ENCODE measurements at regions not wholly inside any gene's neighbourhood (a gene's known extent, or its start where the extent isn't known, plus 50 kb on each side); places are given as distances from the start of the nearest gene placed in this dataset.
"Not testable (repeated sequence)": the region's sequence is repeated elsewhere in the genome, so short reads cannot be mapped to it uniquely, and the experiment has no call there.

DNA sequence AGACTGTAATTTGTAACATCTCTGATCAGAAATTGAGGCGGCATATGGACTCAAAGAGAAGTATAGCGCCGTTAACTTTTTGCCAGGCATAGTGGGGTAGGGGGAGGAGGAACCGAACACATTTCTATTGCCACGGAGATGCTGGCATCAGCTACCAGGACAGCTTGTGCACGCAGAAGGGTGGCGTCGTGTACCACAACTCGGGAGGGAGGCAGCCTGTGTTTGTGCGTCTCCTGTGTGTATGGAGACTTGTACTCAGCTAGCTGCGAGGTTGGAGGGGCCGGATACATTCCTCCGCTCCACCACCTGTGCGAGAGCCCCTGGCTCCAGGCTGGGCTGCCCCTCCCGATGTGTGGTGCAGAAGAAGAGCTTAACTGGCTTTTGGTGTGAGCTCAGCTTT is 634.8 kb downstream of the TYW1 start:
- no peak for DNase-seq

DNA sequence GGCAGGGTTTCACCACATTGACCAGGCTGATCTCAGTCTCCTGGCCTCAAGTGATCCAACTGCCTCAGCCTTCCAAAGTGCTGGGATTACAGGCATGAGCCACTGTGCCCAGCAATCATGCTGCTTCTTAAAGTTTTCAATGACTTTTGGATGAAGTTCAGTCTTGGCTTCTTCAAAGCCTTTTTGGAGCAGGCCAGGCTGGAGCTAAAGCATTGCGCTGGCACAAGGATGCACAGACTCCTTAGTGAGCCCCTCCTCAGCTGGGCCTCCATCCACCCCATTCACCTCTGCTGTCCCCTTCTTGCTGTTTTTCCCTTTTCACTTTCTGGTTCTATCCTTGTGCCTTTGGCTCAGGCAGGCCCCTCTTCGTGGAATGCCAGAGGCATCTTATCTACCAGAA is 638.6 kb downstream of the TYW1 start:
- no peak for DNase-seq

DNA sequence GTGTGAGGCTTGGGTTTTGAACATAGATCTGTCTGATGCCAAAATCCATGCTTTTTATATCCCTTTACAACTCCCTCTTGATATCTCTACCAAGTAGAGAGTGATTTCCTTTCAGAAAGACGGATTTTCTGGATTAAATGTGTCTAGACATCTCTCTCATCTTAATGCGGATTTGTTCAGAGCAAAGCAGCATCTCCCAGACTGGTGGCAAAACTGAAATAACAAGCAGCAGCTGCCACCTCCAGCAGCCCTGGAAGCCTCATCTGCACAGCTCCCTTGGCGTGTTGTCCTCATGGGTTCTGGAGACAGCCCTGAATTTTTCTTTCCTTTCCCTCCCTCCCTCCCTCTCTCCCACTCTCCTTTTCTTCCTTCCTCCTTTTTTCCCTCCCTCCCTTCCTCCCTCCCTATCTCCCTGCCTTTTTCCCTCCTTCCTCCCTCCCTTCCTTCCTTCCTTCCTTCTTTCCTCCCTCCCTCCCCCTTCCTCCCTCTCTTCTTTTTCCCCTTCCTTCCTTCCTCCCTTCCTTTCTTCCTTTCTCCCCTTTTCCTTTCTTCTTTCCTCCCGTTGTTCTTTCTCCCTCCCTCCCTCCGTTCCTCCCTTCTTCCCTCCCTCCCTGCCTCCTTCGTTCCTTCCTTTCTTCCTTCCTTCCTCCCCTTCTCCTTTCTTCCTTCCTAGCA is 639.9 kb downstream of the TYW1 start:
- DNase-seq, result no peak

DNA sequence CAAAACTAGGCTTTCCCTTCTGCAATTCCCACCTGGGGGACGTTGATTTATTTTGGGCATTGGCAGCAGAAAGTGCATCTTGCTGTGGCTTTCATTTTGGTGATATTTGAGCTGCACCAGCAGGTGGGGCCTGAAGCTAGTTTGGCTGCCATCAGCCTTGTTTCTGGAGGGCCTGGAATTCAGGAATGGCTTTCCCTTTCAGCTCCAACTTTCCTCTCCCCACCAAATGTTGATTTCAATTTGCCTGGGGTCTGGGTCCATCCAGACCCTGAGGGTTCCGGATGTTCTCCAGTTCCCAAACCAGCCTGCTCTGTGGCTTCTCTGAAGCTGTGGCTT is 640.4 kb downstream of the TYW1 start:
- DNase-seq, result no peak

DNA sequence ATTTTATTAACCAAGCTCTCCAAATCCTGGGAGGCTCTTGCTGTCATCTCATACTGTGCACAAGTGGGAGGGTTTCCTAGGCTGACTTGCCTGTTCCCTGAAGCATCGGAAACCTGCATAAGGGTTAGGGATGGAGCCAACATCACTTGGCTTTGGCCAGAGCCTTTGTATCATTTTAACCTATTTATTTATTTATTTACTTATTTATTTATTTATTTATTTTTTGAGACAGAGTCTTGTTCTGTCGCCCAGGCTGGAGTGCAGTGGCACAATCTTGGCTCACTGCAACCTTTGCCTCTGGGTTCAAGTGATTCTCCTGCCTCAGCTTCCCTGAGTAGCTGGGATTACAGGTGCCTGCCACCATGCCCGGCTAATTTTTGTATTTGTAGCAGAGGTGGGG is 645.9 kb downstream of the TYW1 start:
- DNase-seq, result not testable (repeated sequence)

DNA sequence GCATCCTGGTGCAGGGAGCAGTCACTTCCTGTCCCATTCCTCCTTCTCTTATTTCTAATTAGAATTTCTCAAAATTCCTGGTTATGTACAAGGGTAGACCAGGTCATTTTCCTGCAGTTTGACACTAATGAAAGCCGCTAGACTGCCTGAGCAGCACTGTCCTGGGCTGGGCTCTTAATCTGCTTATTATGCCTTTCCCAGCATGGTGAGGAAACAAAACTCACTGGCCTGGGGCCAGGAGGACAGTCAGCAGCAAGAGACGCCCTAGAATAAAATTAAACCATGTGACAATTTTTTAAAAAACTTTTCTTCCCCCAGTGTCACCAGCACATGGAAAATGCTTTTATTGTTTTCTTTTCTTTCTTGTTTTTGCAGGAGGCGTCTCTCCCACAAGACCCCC is 647.5 kb downstream of the TYW1 start:
- DNase-seq, result no peak

DNA sequence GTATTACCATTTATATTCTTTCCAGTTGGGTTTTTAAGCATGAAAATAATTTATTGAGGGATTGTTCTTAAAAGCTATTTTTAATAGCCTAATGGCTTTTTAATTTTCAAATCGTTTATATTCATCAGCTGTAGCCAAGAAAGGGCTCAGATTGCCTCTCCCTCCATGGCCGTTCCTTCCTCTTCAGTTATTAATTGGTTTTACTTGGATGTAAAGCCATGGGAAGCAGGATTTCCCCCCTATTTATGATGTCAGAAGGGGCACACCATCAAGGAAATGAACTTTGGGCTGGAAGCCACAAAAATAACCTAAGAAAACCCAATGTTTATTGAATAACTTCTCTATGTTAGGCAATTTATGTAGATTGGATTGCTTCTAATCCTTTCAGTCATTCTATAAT is 656.3 kb downstream of the TYW1 start:
- no peak for DNase-seq

DNA sequence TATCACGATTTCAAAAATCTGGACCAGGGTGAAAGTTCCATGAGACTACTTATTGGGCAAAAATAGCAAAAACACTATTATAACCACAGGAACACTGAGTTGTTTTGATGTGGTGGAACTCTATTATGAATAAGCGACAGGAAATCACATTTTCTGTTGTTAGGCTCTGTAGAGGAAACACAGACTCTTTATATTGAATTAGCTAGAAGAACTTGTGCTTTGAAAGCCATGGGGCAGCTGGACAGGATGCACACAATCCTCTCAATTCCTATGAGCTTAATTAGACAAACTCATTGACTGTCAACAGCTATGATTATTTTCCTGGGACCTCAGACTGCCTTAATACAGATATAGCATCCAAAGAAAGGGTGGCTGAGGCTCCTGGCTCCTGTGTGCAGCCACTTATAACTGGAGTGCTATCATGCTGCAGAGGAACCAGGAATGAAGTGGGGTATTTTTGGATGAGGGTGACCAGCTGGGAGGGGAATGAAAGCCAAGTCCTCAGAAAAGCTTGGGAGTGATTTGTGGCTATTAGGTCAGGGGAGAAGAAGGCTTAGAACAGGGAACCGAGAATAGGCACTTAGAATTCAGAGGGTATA is 657.3 kb downstream of the TYW1 start:
- no peak for DNase-seq

DNA sequence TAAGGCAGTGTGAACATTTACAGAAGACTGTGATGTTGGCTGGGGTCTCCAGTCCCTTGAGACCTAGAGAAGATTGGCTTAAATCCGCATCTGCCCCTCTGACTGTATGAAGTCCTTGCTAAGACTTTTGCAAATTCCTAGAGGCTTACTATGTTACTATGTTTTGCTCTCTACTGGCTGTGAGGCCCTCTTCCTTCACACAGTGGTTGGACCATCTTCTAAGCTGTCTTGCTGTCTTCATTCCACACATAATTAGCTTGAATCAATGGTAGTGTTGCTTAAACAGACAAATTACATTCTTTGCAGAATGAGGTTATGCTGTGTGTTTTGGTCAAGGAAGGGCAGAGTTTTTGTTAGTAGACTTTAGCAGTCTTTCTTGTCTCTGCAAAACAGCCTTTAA is 658.0 kb downstream of the TYW1 start:
- DNase-seq, result no peak

DNA sequence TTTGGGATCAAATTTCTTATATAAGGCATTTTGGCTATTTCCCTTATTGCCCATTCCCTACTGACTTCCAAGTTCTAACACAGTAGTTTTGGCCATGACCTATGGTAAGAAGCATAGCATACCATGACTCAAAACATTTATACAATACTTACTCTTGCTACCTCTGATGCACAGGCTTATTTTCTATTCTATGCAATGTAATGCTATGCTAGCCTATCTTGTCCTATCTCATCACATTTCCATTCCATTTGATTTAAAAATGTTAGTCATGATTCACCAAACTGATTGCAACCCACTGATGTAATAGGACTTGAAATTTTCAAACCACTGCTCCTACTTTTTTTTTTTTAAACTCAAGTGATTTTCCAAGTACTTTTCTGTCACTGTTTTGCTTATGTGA is 658.5 kb downstream of the TYW1 start:
- no peak for DNase-seq

DNA sequence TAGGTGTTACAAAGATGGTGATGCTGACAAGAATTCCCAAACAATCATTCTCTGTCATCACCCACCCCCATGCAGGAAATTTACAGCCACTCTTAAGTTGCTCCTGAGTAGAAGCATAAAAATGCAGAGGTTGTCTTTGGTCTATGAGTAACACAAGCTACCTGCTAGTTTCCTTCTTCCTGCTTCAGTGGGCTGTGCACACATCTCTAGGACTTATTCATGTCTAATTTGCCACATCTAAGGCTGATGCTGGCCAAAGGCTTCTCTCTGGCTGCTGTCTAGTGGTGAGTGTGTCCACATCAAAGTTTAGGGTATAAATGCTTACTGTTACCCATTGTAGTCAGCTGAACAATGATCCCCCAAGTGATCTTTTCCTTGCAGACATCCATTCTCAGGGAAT is 662.5 kb downstream of the TYW1 start:
- no peak for DNase-seq

DNA sequence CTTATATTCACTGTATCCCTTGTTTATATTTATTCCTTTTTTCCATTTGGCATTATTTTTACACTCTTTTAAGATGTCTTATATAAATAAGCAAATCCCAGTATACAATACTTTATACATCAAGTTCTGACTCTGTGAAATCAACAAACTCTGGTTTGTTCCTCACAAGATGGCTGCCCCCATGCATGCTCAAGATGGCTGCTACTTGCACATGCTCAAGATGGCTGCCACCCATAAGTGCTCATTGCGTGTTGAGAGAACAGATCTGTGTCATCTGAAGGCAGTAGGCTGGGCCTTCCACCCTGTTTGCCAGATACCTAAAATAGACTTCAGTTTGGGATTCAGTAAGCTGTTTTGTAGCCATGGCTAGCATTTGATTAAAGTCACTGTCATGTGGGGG is 666.2 kb downstream of the TYW1 start:
- no peak for DNase-seq

DNA sequence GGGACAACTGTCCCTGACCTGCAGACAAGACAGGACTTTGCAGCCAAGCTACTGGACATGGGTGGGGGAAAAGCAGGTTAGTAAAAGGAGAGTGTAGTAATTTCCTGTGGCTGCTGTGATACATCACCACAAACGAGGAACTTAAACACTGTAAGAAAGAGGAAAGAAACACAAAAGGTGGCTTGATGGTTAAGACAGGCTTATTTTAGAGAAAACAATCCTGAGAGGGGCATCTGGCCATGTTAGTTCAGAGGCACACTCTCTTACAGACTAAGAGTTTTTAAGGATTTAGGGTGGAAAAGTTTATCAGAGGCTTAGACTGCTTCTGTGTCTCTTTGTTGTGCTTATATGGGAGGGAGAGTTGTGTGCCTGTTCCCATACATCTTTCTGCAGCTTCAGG is 667.0 kb downstream of the TYW1 start:
- DNase-seq, result no peak

DNA sequence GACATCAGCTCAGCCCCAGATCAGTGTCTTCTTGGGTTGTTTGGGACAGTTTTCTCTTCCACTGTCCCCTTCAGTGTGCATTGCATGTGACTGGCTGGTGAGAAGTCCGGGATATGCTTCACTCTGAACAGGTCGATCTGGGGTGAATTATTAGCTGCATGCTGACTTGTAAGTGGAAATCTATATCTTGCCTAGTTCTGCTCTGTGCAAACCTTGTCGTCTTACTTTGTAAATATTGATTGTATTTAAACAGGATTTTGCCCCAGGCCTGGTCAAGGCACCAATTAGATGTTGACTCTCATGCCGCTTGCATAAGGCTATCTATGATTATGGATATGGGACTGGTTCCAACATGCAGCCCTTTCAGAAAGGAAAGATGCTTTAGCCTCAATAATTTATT is 669.7 kb downstream of the TYW1 start:
- not testable (repeated sequence) for DNase-seq

DNA sequence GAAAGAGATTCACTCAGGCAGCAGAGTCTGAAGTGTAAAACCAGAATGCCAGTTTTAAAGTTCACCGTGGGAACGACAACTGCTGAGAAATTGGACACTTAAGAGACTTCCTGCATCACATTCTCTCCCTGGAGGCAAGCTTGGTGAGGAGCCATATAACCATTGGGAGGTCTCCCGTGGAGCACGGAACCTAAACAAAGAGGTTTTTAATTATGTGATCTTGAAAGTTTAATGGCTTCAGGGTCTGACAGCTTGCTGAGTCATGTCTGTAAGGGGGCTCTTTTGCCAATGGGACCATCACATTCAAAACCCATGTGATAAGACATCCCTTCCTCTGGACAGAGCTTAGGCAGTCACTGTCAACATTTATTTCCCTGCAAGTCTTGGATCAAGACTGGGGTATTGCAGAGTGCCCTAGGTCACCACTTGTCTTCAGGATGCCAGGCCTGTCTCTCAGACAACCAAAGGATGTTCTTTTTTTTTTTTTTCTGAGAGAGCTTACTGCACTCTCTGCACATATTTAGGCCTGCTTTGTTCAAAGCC is 674.4 kb downstream of the TYW1 start:
- DNase-seq, result no peak

DNA sequence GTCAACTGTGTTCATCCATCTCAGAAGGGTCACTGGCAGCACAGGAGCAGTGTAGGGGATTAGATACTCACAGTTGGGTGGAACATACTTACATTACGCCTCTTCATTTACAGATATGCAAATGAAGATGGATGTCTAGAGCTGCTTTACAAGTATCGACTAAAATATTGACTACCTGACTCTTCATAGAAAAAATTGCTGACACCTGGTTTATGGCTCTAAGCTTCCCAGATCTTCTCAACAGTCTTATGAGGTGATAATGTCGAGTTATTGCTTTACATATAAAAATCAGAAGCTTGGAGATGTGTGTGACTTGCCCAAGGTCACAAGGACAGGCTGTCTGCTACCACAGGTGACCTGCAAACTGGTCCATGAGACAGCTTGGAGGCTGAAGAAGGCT is 677.2 kb downstream of the TYW1 start:
- DNase-seq, result no peak

DNA sequence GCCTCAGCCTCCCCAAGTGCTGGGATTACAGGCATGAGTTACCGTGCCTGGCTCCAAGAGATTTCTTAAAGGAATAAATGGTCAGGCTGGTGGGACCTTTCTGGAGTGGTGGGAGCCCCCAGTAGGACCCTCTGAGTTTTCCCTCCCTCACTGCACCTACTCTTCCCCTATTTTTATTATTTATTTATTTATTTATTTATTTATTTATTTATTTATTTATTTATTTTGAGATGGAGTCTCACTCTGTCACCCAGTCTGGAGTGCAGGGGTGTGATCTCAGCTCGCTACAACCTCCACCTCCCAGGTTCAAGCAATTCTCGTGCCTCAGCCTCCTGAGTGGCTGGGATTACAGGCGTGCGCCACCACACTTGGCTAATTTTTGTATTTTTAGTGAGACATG is 678.2 kb downstream of the TYW1 start:
- not testable (repeated sequence) for DNase-seq

DNA sequence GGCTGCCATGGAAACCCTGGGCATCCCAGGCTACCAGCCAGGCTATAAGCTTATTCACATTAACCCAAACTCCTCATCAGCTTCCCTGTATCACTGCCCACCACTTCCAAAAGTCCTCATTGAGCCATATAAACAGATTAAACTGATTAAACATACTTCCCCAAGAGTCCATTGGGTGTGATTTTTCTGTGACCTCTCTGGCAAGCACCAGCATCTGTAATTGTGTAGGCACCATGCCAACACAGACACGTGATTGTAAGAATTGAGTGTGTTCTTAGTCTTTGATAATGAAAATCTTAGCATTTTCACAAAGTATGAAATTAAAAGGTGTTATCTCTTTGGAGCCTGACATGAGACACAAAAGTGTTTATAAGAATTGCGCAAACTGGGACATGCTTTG is 679.3 kb downstream of the TYW1 start:
- DNase-seq, result no peak

DNA sequence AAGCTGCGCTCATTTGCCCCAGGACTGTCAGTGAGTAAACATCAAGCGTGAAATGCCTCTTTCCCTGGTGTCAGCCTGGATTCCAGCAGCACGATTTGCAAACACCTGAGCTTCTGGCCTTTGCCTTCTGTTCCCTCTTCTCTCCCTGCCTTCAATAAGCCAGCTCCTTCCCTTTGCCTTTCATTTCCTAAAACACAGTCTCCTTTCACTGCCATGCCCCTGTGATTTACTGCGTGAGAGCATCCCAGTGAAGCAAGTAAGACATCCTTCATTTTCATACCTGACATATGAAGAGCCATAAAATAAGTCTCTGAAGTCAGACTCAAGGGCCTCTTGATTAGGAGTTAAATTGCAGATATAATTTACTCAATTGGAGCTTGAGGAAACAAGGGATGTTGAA is 681.8 kb downstream of the TYW1 start:
- DNase-seq, result no peak

DNA sequence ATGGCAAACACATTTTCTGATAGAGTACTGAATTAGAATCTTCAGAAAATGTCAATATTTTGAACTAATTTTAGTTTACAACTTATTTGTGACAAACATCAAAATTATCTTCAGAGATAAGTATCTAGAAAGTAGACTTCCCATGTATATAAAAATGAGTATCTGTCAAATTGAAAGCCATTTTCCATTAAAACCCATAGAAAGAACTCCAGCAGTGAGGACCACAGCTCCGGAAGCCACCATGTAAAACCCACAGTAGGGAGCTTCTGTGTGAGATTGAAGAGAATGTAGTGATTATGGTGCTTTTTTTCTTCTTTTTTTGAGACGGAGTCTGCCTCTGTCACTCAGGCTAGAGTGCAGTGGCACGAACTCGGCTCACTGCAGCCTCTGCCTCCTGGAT is 687.0 kb downstream of the TYW1 start:
- no peak for DNase-seq

DNA sequence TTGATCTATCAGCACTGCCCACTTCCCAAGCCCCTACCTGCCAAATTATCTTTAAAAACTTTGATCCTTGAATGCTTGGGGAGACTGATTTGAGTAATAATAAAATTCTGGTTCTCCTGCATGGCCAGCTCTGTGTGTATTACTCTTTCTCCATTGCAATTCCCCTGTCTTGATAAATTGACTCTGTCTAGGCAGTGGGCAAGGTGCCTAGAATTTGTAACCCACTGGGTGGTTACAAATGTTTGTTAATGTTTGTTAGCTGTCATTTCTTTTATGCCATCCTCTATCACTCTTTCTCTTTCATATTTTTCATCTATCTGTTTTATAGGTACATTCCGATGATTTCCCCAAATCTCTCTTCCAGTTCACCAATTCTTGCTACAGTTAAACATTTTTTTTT is 694.1 kb downstream of the TYW1 start:
- no peak for DNase-seq

DNA sequence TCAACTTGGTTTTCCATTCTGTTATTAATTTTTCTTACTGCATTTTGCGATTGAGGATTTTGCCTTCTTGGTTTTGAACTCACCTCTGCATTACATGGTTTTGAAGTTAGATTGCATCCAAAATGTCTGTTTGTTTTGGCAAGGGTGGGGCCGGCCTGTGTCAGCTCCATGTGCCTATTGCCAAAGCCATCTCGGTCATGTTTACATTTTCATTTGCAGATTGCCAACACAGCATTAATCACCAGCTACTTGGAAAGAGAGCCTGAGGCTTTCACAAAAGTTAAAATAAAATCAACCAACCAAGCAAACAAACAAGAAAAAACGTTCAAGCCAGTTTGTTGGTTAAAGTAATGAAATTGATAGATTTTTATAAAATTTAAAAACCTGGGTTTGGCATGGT is 695.8 kb downstream of the TYW1 start:
- DNase-seq, result no peak

DNA sequence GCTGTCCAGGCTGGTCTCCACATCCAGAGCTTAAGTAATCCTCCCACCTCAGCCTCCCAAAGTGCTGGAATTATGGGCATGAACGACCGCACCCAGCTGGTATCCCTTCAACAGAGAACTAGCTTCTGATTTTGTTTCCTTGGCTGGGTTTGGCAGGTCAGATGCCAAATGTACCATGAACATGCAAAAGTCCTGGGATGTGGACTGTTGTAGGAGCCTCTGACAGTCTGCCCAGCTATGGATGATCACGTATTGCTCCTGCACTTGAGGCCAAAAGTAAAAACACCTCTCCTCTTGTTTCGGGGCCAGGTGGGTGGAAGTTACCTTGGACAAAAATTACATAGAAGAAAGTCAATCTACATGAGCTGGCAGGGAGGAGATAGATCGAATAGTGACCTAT is 699.5 kb downstream of the TYW1 start:
- no peak for DNase-seq

DNA sequence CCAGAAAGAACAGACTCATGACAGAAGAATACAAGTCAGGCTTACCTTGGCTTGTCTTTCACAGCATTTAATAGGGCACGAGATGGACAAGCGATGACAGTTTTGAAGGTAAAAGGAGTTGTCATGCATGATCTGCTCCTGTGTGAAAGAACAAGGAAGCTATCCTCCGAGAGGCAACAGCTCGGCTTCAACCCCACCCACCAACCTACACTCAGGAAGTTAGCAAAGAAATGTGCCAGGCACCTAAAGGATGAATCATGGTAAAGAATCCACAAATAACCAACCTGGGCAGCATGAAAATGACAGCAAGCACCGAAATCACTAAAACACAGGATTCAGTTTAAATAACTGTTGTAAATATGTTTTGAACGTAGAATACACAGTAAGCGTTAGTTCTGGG is 700.2 kb downstream of the TYW1 start:
- DNase-seq, result no peak

DNA sequence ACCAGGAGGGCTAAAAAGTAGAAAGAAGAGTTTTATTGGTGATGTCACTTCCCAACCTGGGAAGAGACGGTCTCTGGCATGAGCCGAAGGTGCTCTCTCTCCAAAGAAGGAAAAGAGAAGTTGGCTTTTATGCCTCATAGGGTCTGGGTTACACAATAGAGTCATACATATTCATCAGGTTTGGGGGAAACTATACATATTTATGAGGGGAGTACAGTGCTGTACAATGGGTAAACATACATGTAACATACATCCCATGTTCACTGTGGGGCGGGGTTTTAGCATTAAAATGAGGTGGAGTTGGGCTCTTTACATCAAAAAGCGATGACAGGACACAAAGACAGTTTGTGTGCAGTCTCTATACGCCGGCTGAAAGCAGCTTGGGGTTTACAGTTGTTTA is 701.7 kb downstream of the TYW1 start:
- no peak for DNase-seq
